ENCODE measurements at regions not wholly inside any gene's neighbourhood (a gene's known extent, or its start where the extent isn't known, plus 50 kb on each side); places are given as distances from the start of the nearest gene placed in this dataset.
"Not testable (repeated sequence)": the region's sequence is repeated elsewhere in the genome, so short reads cannot be mapped to it uniquely, and the experiment has no call there.

DNA sequence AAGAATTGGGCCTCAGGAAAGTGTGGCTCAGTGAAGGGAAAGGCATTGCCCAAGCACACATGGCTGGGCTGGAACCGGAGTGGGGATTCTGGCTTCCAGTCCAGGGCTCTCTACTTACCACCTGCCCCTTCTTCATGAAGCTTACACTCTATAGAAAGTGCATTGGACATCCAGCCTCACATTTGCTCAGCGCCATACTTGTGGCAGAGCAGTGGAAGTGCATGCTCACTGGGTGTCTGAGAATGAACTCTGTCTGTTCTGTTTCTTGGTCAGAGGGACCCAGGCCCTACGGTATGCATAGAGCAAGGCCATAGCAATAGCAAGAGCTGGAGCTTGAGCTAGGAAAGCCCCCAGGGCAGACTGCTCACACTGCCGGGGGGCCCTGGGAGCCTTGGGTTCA is 1253.5 kb downstream of the TYW1 start:
- TF ChIP-seq, protein P1, sequence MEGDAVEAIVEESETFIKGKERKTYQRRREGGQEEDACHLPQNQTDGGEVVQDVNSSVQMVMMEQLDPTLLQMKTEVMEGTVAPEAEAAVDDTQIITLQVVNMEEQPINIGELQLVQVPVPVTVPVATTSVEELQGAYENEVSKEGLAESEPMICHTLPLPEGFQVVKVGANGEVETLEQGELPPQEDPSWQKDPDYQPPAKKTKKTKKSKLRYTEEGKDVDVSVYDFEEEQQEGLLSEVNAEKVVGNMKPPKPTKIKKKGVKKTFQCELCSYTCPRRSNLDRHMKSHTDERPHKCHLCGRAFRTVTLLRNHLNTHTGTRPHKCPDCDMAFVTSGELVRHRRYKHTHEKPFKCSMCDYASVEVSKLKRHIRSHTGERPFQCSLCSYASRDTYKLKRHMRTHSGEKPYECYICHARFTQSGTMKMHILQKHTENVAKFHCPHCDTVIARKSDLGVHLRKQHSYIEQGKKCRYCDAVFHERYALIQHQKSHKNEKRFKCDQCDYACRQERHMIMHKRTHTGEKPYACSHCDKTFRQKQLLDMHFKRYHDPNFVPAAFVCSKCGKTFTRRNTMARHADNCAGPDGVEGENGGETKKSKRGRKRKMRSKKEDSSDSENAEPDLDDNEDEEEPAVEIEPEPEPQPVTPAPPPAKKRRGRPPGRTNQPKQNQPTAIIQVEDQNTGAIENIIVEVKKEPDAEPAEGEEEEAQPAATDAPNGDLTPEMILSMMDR (IDR thresholded peaks at IDR 0.05): no peak
- TF ChIP-seq POLR2A (IDR thresholded peaks at IDR 0.05) (no peak), POLR2AphosphoS5 (IDR thresholded peaks at IDR 0.05) (no peak)
- Histone ChIP-seq H3K4me1 (replicated peaks) (no peaks in the 10 kb centered on the region), H3K36me3 (no peaks in the 10 kb centered on the region), H3K27ac (no peak overlapping the region), H3K4me3 (no peak overlapping the region), H3K9me3 (no peaks in the 10 kb centered on the region), H3K27me3 (replicated peaks; ENCODE audit: insufficient read depth) (no peaks in the 10 kb centered on the region)
- no peak for DNase-seq (ENCODE audit: low spot score)
- intact Hi-C loops (cut with DNase I): no loop called here
- WGBS: 99% methylated on average over 4 of the region's 4 CpGs

DNA sequence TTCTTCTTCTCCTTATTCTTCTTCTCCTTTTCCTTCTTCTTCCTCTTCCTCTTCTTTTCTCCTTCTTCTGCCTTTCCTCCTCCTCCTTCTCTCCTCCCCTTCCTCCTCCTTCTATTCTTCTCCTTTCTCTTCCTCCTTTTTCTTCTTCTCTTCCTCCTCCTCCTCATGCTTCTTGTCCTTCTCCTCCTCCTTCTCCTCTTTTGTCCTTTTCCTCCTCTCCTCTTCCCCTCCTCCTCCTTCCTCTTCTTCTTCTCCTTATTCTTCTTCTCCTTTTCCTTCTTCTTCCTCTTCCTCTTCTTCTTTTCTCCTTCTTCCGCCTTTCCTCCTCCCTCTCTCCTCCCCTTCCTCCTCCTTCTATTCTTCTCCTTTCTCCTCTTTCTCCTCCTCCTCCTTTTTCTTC is 1258.2 kb downstream of the TYW1 start:
- WGBS: 94% methylated on average over 1 of the region's 1 CpG
- H3K36me3 ChIP-seq; H3K27me3 ChIP-seq (replicated peaks; ENCODE audit: insufficient read depth); H3K4me3 ChIP-seq; intact Hi-C loops (cut with DNase I); DNase-seq (ENCODE audit: low spot score); H3K9me3 ChIP-seq; H3K27ac ChIP-seq; H3K4me1 ChIP-seq (replicated peaks): not testable (repeated sequence)

DNA sequence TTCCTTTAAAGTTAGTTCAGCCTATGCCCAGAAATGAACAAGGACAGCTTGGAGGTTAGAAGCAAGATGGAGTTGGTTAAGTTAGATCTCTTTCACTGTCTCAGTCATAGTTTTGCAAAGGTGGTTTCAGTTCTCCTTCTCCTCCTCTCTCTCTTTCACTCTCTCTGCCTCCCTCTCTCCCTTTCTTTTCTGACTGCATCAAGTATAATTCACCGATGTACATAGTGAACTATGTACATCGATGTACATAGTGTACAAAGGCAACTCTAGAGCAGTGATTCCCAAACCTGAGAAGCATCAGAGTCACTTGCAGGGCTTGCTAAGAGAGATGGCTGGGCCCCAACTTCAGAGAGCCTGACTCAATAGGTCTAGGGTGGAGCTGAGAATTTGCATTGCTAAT is 1259.7 kb downstream of the TYW1 start:
- DNase-seq (ENCODE audit: low spot score): no peak
- Histone ChIP-seq H3K4me3 (no peak overlapping the region), H3K27me3 (replicated peaks; ENCODE audit: insufficient read depth) (no peaks in the 10 kb centered on the region), H3K36me3 (no peaks in the 10 kb centered on the region), H3K4me1 (replicated peaks) (no peaks in the 10 kb centered on the region), H3K9me3 (no peaks in the 10 kb centered on the region), H3K27ac (no peak overlapping the region)
- 92% methylated on average over 2 of the region's 2 CpGs for WGBS
- intact Hi-C loops (cut with DNase I): no loop called here
- TF ChIP-seq, protein P1 (IDR thresholded peaks at IDR 0.05): no peak

DNA sequence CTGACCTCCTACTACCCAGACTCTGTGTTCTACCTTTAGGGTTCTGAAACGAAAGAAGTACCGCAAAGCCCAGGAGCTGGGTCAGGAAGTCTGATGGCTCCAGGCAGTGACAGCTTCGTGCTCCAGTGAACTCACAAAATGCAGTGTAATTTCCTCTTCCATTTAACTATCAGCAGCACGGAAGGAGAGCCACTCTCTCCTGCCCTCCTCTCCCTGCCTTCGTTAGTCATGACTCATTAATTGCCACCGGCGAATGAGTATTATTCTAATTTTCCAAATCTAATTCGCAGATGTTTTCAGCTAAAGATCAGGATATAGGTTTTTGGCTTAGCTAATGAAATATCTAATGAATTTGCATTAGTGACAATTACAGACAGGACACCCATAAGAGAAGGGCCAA is 1262.0 kb downstream of the TYW1 start:
- Histone ChIP-seq H3K27me3 (replicated peaks; ENCODE audit: insufficient read depth) (no peaks in the 10 kb centered on the region), H3K36me3 (no peaks in the 10 kb centered on the region), H3K9me3 (no peaks in the 10 kb centered on the region), H3K4me3 (no peak overlapping the region), H3K27ac (no peak overlapping the region), H3K4me1 (replicated peaks) (no peaks in the 10 kb centered on the region)
- DNase-seq (ENCODE audit: low spot score): no peak
- TF ChIP-seq, protein P1 (IDR thresholded peaks at IDR 0.05): no peak
- no peak for TF ChIP-seq POLR2A (IDR thresholded peaks at IDR 0.05)
- TF ChIP-seq POLR2AphosphoS5 (IDR thresholded peaks at IDR 0.05): no peak
- intact Hi-C loops (cut with DNase I): no loop called here
- WGBS: 48% methylated on average over 8 of the region's 8 CpGs

DNA sequence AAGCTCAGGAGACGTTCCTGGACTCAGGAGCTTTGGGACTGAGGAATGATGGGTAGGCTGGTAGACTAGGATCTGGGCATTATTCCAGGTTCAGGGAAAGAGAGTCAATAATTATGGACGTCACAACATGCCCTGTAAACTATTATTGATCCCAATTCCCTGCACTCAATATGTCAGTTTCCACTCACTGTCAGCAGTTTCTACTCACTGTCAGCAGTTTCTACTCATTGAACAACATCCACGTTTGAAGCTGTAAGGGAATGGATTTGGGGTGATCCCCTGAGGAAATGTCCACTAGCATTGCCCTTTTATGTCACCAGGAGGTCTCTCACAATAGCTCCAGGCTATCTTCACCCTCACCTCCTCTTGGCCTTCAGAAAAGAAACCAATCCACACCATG is 1268.6 kb downstream of the TYW1 start:
- Histone ChIP-seq H3K27me3 (replicated peaks; ENCODE audit: insufficient read depth) (no peaks in the 10 kb centered on the region), H3K4me1 (replicated peaks) (no peaks in the 10 kb centered on the region), H3K27ac (no peak overlapping the region), H3K9me3 (no peaks in the 10 kb centered on the region), H3K4me3 (no peak overlapping the region), H3K36me3 (no peaks in the 10 kb centered on the region)
- no peak for TF ChIP-seq POLR2AphosphoS5 (IDR thresholded peaks at IDR 0.05)
- TF ChIP-seq, protein P1 (IDR thresholded peaks at IDR 0.05): no peak
- 65% methylated on average over 3 of the region's 3 CpGs for WGBS
- DNase-seq (ENCODE audit: low spot score): no peak
- intact Hi-C loops (cut with DNase I): no loop called here
